Hematopoietic multipotent progenitor cell (in vitro differentiated cells): ENCODE measurements at regions not wholly inside any gene's neighbourhood (a gene's known extent, or its start where the extent isn't known, plus 50 kb on each side); places are given as distances from the start of the nearest gene placed in this dataset. TPM values are rescaled to one million over a fixed set of nuclear protein-coding genes. Genes with fewer than 3 reads are reported as not detected.
"Not testable (repeated sequence)": the region's sequence is repeated elsewhere in the genome, so short reads cannot be mapped to it uniquely, and the experiment has no call there.

ENCODE experiments used
- DNase-seq, 3 donors: peaks; one replicate each; pipeline ENCODE4 v3.0.0-alpha.2; 2011 to 2015; ENCODE audit warnings: low read depth in 2 of 3, low spot score in 2 of 3
- small RNA-seq: library from RNA; depleted of rRNA; stranded (forward); fragments of <200 nt; gene quantifications from one replicate; pipeline ENCODE3, GENCODE V24; 2012

- DNase-seq, result not testable (repeated sequence)
Measured at GRCh38 chr18:14190776-14191442, 58.7 kb upstream of the ZNF519 start.

- DNase-seq, result no peak
Measured at GRCh38 chr18:14189858-14190257, 57.6 kb upstream of the ZNF519 start.

GRCh38 chr18:14188751-14189406 lies 56.6 kb upstream of the ZNF519 start:
- DNase-seq, result not testable (repeated sequence)

Small RNAs in the stretch of these regions (small RNA-seq; reads per million reads assigned to genes)
- gene RNU6-316P, result not detected
